IPS DF 6.9 (cell line): ENCODE measurements at regions not wholly inside any gene's neighbourhood (a gene's known extent, or its start where the extent isn't known, plus 50 kb on each side); places are given as distances from the start of the nearest gene placed in this dataset.

Source experiments
- DNase-seq: peaks from one replicate; pipeline ENCODE4 v3.0.0-alpha.2; 2013; ENCODE audit warnings: low read depth, low spot score
- H3K27ac ChIP-seq: one replicate; pipeline ENCODE4 v1.5.1; 2013; ENCODE audit warnings: low read length, control low read depth
- H3K27me3 ChIP-seq: 2 replicates; pipeline ENCODE4 v1.6.1; 2013; ENCODE audit warnings: mild to moderate bottlenecking, low read length; ENCODE audit not compliant: control insufficient read depth, insufficient read depth
- H3K36me3 ChIP-seq: 2 replicates; pipeline ENCODE4 v1.6.1; 2013; ENCODE audit warnings: low read length; ENCODE audit not compliant: control insufficient read depth, insufficient read depth
- H3K4me1 ChIP-seq: 2 replicates; pipeline ENCODE4 v1.6.1; 2013; ENCODE audit warnings: low read length; ENCODE audit not compliant: control insufficient read depth, insufficient read depth
- H3K4me3 ChIP-seq: 2 replicates; pipeline ENCODE4 v1.5.1; 2013; ENCODE audit warnings: mild to moderate bottlenecking, low read length
- H3K9me3 ChIP-seq: 2 replicates; pipeline ENCODE4 v1.6.1; 2013; ENCODE audit warnings: low read length, inconsistent platforms; ENCODE audit not compliant: control insufficient read depth, insufficient read depth
- WGBS: extraction: QIAGEN DNeasy Blood & Tissue Kit; methylation state at CpG from one replicate; pipeline ENCODE4 v1.1.7; 2013; ENCODE audit warnings: mixed read lengths, missing lambda C conversion rate; ENCODE audit not compliant: insufficient read length, insufficient coverage; 5-methylcytosine and 5-hydroxymethylcytosine counted together

DNA sequence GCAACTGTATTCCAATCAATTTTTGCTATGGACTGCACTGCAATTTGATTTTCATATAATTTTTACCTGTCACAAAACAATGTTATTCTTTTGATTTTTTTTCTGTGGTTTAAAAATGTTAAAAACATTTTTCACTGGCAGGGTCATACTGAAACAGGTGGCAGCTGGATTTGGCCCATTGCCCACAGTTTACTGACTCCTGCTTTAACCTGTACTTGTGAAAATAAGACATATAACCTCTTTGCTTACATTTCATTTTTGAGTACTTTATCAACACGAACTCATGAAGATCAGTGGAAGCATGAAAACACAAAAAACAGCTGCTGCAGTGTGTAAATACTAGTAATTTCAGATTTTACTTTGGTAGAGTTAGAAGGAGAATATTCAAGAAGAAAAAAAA lies 313.1 kb downstream of the WDR72 start:
- no peak for DNase-seq
- no peak overlapping the region for H3K27ac ChIP-seq
- no CpG with 5 or more reads among the region's 1 CpG for WGBS
- no peaks in the 10 kb centered on the region for H3K4me1 ChIP-seq
- no peaks in the 10 kb centered on the region for H3K9me3 ChIP-seq
- no peak overlapping the region for H3K4me3 ChIP-seq
- H3K27me3 ChIP-seq, result no peaks in the 10 kb centered on the region
- no peaks in the 10 kb centered on the region for H3K36me3 ChIP-seq

DNA sequence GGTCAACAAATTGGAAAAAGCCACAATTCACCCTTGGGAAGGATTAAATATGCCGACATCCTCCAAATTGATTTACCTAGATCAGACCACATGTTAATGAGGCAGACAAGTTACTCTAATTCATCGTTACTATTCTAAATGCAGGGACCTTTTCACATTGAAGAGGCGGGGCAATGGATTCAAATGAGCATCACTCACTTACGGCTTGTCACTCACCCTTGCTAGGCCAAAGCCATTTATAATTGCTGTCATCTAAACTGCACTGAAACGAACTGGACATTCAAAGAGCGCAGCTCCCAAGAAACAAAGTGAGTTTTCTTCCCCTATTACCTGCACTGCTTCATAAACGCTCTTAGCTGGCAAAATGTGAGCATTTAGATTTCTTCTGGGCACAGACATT lies 313.9 kb downstream of the WDR72 start:
- no peak overlapping the region for H3K4me3 ChIP-seq
- H3K4me1 ChIP-seq, result no peaks in the 10 kb centered on the region
- H3K36me3 ChIP-seq, result no peaks in the 10 kb centered on the region
- no peak for DNase-seq
- H3K9me3 ChIP-seq, result no peaks in the 10 kb centered on the region
- H3K27me3 ChIP-seq, result no peaks in the 10 kb centered on the region
- H3K27ac ChIP-seq, result no peak overlapping the region
- no CpG with 5 or more reads among the region's 7 CpGs for WGBS

DNA sequence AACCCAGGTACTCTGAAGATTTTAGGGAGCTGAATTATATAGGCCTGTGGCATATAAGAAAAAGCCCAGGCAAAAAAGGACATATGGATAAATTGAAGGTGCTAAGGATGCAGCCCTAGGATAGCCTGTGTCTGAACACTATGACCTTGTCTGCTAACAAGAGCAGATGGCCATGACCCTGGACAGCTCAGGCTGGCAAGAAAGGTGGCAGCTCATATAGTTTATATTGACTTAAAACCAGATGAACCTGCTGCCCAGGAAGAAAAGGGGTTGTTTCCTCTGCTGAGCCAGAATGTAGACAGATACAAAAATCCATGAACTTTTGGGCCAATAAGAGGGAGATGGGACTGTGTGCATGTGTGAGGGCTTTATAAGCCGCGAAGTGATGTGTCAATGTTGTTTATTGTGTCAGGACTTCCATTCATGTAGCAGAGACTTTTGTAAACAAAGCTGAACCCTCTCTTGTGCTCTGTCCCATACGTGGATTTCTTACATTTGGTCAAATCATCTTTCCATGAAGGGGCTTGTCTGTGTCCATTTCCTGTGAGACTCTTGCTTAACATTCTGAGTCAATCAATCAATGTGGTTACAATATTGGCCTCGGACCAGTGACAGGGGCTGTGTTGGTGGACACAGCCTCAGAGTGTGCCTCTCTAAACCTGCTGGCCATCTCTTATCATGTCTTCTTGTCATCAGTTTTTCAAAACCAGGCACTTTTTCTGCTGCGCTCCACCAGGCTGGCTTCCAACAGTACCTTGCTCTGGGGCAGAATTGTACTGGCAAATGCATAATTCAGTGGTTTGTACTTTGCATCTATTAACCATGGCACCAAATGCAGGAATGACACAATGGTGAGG lies 321.2 kb downstream of the WDR72 start:
- H3K36me3 ChIP-seq, result no peaks in the 10 kb centered on the region
- no peak overlapping the region for H3K4me3 ChIP-seq
- H3K27ac ChIP-seq, result no peak overlapping the region
- WGBS, result no CpG with 5 or more reads among the region's 5 CpGs
- H3K9me3 ChIP-seq, result no peaks in the 10 kb centered on the region
- no peak for DNase-seq
- no peaks in the 10 kb centered on the region for H3K27me3 ChIP-seq
- H3K4me1 ChIP-seq, result no peaks in the 10 kb centered on the region

DNA sequence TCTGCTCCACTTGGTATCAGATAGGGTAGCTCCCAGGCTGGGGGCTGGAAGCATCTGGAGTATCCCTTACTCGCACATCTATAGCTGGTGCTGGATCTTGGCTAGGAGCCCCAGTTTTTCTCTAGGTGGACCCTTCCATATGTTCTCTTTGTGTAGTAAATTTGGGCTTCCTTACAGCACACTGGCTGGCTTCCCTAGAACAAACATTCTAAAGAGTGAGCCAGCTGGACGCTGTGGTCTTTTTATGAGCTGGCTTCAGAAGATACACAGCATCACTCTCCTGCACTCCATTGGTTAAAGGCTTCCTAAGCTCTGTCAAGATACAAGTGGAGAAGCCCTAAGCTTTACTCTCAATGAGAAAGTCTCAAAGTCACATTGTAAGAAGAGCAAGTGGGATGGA lies 322.1 kb downstream of the WDR72 start:
- Histone ChIP-seq H3K4me1 (no peaks in the 10 kb centered on the region), H3K27ac (no peak overlapping the region), H3K9me3 (no peaks in the 10 kb centered on the region), H3K27me3 (no peaks in the 10 kb centered on the region), H3K36me3 (no peaks in the 10 kb centered on the region), H3K4me3 (no peak overlapping the region)
- no peak for DNase-seq
- WGBS, result no CpG with 5 or more reads among the region's 2 CpGs

DNA sequence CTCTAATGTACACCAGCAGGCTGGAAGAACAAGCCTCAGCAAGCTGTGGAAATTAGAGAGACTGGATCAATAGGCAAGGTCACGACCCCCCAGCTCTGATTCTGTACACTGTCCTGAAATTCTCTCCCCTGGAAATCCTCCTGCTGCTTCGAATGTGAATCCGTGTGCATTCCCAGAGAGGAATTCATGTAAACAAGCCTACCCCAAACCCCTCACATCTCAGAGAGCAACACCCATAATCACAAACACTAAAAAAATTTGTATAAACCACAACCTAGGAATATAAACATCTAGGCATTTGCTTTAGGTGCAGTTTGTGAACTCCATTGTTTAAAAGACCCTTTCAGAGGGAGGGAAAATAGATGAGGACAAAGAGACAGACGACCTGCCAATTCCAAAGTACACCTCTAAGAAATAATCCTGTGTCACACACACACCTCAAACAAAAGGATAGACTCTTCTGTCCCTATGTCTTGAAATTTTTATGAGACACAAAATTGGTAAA lies 325.2 kb downstream of the WDR72 start:
- no peak for DNase-seq
- Histone ChIP-seq H3K36me3 (no peaks in the 10 kb centered on the region), H3K4me3 (no peak overlapping the region), H3K9me3 (no peaks in the 10 kb centered on the region), H3K27ac (no peak overlapping the region), H3K27me3 (no peaks in the 10 kb centered on the region), H3K4me1 (no peaks in the 10 kb centered on the region)
- WGBS, result no CpG with 5 or more reads among the region's 4 CpGs

DNA sequence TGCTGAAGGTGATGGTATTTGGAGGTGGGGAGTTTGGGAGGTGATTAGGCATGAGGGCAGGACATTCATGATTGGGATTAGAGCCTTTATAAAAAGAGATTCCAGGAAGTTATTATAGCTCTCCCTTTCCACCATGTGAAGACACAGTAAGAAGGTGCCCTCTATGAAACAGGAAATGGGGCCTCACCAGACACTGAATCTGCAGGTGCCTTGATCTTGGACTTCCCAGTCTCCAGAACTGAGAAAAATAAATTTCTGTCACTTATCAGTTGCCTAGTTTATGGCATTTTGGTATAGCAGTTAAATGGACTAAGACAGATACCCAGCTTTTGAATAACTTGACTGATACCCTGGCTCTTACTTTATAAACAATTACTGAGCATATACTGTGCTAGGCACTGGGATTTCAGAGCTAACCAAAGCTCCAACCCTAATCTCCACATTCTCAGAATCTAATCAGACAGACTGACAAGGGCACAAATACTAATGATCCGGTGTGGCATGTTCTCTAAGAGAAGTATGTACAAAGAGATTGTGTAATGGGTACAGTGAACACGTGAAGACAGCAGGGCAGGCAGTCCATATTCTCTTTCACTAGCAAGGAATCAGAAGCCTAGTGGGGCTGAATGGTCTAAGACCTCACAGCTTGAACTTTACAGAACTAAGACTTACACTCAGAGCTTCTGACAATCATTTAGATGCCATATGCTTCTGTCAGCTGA lies 343.1 kb downstream of the WDR72 start:
- Histone ChIP-seq H3K4me3 (no peak overlapping the region), H3K9me3 (no peaks in the 10 kb centered on the region), H3K27ac (no peak overlapping the region), H3K4me1 (no peaks in the 10 kb centered on the region), H3K27me3 (no peaks in the 10 kb centered on the region), H3K36me3 (no peaks in the 10 kb centered on the region)
- no CpG with 5 or more reads among the region's 2 CpGs for WGBS
- DNase-seq, result no peak

DNA sequence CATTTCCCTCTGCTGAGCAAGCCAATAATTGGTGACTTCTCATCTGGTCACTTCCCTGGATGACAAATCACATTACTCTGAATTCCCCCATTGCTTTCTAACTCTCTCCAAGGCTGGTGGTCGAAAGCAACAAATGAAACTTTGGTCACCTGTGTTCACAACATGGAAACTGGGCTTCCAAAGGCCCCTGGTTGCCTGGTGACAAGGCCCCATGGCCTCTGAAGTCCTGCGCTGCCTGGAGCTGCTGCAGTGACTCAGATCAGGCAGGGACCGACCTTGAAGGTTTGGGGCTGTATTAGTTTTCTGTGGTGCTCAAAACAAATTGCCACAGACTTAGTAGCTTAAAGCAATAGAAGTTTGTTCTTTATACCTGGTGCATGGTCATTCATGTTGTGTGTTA lies 345.3 kb downstream of the WDR72 start:
- no peak for DNase-seq
- H3K9me3 ChIP-seq, result no peaks in the 10 kb centered on the region
- H3K27ac ChIP-seq, result no peak overlapping the region
- no peaks in the 10 kb centered on the region for H3K27me3 ChIP-seq
- no peaks in the 10 kb centered on the region; the same call in 1 of the 2 replicates for H3K4me1 ChIP-seq
- H3K4me3 ChIP-seq, result no peak overlapping the region
- no CpG with 5 or more reads among the region's 3 CpGs for WGBS
- H3K36me3 ChIP-seq, result no peaks in the 10 kb centered on the region

DNA sequence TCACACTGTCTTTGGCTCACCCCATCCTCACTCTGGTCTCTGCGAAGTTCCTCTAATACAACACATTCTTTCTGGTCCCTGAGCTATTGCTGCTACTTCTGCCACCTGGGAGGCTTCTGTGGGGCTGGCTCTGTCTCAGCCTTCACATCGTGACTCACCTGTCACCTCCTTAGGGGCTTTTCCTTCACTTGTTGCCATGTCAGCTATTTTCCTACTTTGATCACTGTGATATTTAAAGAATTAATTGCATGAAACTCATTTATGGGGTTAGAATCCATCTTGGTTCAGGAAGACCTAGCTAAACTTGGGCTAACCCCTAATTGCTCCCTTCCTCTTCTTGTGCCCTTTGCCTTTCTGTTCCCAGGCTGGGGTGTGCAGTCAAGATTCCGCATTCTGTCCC lies 346.9 kb downstream of the WDR72 start:
- Histone ChIP-seq H3K36me3 (no peaks in the 10 kb centered on the region), H3K27ac (no peak overlapping the region), H3K4me3 (no peak overlapping the region), H3K27me3 (no peaks in the 10 kb centered on the region), H3K4me1 (no peaks in the 10 kb centered on the region; the same call in 1 of the 2 replicates), H3K9me3 (no peaks in the 10 kb centered on the region)
- no peak for DNase-seq
- WGBS, result no CpG with 5 or more reads among the region's 3 CpGs

DNA sequence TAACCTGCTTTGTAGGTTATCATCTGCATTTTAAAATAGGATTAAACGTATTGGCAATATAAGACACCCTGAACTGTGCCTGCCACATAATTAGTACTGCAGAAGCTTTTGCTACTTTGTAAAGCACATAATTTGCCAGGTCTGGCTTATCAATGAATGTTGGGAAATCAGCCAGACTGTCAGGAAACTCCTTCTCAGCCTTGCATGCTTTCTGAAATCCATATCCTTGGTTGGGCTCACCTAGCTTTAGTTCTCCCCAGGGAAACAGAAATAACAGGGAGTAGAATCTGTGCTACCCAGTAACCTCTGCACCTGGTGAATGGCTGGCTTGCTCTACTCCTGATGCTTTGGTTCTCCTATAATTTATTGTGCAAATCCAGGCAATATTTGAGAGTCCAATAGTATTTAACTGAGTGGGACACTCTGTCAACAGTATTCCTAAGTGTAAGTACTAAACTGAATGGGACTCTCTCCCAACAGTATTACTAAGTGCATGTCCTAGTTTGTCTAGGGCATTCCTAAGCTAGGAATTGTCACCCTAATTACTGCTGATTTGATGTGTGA lies 354.5 kb downstream of the WDR72 start:
- no peaks in the 10 kb centered on the region for H3K9me3 ChIP-seq
- H3K4me1 ChIP-seq, result no peaks in the 10 kb centered on the region; the same call in 1 of the 2 replicates
- WGBS, result no CpG with 5 or more reads among the region's 1 CpG
- no peak for DNase-seq
- H3K4me3 ChIP-seq, result no peak overlapping the region
- H3K27ac ChIP-seq, result no peak overlapping the region
- no peaks in the 10 kb centered on the region for H3K36me3 ChIP-seq
- no peaks in the 10 kb centered on the region for H3K27me3 ChIP-seq

DNA sequence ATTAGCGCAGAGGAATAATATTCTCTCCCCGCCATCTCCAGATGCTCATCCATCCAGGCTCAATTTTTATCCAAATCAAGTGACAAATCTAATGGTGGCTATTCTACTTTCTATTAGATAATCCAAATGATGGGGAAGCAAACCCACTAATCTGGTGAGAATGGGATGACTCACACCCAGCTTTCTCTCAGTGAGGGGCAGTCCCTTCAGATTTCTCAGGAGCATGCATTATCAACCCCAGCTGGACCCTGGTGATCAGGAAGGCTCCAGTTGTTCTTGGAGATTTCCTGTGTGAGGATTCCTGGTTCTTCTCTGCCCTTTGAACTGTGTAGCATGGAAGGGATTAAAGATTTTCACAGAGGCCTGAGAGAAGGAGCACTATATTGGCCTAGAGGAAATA lies 358.0 kb downstream of the WDR72 start:
- Histone ChIP-seq H3K36me3 (no peaks in the 10 kb centered on the region), H3K9me3 (no peaks in the 10 kb centered on the region), H3K27me3 (no peaks in the 10 kb centered on the region), H3K27ac (no peak overlapping the region), H3K4me1 (no peaks in the 10 kb centered on the region), H3K4me3 (no peak overlapping the region)
- no CpG with 5 or more reads among the region's 2 CpGs for WGBS
- DNase-seq, result no peak
